Amygdala (tissue), 56 donors: ENCODE measurements at regions not wholly inside any gene's neighbourhood (a gene's known extent, or its start where the extent isn't known, plus 50 kb on each side); places are given as distances from the start of the nearest gene placed in this dataset.
"Not testable (repeated sequence)": the region's sequence is repeated elsewhere in the genome, so short reads cannot be mapped to it uniquely, and the experiment has no call there.

Experiments used
- DNase-seq, 56 donors: peaks; one replicate each; lab custom pipeline; 2025; lab: John Stamatoyannopoulos, UW

GRCh38 chr9:85344901-85345300, 396.9 kb downstream of the AGTPBP1 start:
- DNase-seq = no peak

- no peak for DNase-seq
Measured at GRCh38 chr9:85339338-85339737, 402.4 kb downstream of the AGTPBP1 start.

GRCh38 chr9:85334228-85334627, 407.5 kb downstream of the AGTPBP1 start:
- DNase-seq = no peak

- peak in 2 of 56 donors; percentile 1 to 3 for DNase-seq
Measured at GRCh38 chr9:85332487-85332886, 409.3 kb downstream of the AGTPBP1 start.

- DNase-seq = no peak
Measured at GRCh38 chr9:85331626-85332025, 410.1 kb downstream of the AGTPBP1 start.

GRCh38 chr9:85322592-85322991, 419.2 kb downstream of the AGTPBP1 start:
- DNase-seq = no peak

GRCh38 chr9:85321561-85321960, 420.2 kb downstream of the AGTPBP1 start:
- DNase-seq = no peak

- no peak for DNase-seq
Measured at GRCh38 chr9:85319936-85320656, 421.7 kb downstream of the AGTPBP1 start.

- DNase-seq = not testable (repeated sequence)
Measured at GRCh38 chr9:85315535-85315934, 426.2 kb downstream of the AGTPBP1 start.

GRCh38 chr9:85310573-85310972, 431.2 kb downstream of the AGTPBP1 start:
- DNase-seq = no peak

- no peak for DNase-seq
Measured at GRCh38 chr9:85303757-85304134, 438.0 kb downstream of the AGTPBP1 start.

- no peak for DNase-seq
Measured at GRCh38 chr9:85302938-85303756, 438.6 kb downstream of the AGTPBP1 start.

- no peak for DNase-seq
Measured at GRCh38 chr9:85298499-85298898, 443.3 kb downstream of the AGTPBP1 start.

GRCh38 chr9:85295244-85295643, 446.5 kb downstream of the AGTPBP1 start:
- not testable (repeated sequence) for DNase-seq

GRCh38 chr9:85292261-85292660, 449.5 kb downstream of the AGTPBP1 start:
- no peak for DNase-seq

GRCh38 chr9:85291266-85291665, 450.5 kb downstream of the AGTPBP1 start:
- DNase-seq = no peak

- DNase-seq = no peak
Measured at GRCh38 chr9:85290019-85290418, 451.7 kb downstream of the AGTPBP1 start.

- no peak for DNase-seq
Measured at GRCh38 chr9:85289142-85289541, 452.6 kb downstream of the AGTPBP1 start.

- DNase-seq = no peak
Measured at GRCh38 chr9:85283421-85283820, 458.3 kb downstream of the AGTPBP1 start.

- no peak for DNase-seq
Measured at GRCh38 chr9:85278769-85279168, 463.0 kb downstream of the AGTPBP1 start.

GRCh38 chr9:85276741-85277140, 465.0 kb downstream of the AGTPBP1 start:
- DNase-seq = no peak

GRCh38 chr9:85269811-85270210, 471.9 kb downstream of the AGTPBP1 start:
- no peak for DNase-seq
